Mucosa of descending colon (tissue), 3 donors: ENCODE measurements at regions not wholly inside any gene's neighbourhood (a gene's known extent, or its start where the extent isn't known, plus 50 kb on each side); places are given as distances from the start of the nearest gene placed in this dataset.

ENCODE experiments used
- ATAC-seq: fragments of 200-7000 bp; cut with Tn5 transposase; one replicate; pipeline ENCODE4 v1.9.1; 2020; ENCODE audit warnings: mild to moderate bottlenecking, moderate library complexity
- DNase-seq, 3 donors: peaks; one replicate each; pipeline ENCODE4 v3.0.0-alpha.2; 2020
- H3K36me3 ChIP-seq: fragments of 200-600 bp; one replicate; pipeline ENCODE4 v1.8.0; 2021; ENCODE audit warnings: low read depth, mild to moderate bottlenecking
- H3K4me1 ChIP-seq: fragments of 200-600 bp; one replicate; pipeline ENCODE4 v1.8.0; 2021; ENCODE audit warnings: low read depth, mild to moderate bottlenecking
- H3K4me3 ChIP-seq: fragments of 200-600 bp; one replicate; pipeline ENCODE4 v1.8.0; 2021; ENCODE audit warnings: mild to moderate bottlenecking
- H3K9me3 ChIP-seq: fragments of 200-600 bp; one replicate; pipeline ENCODE4 v1.8.0; 2021; ENCODE audit warnings: mild to moderate bottlenecking
- CTCF ChIP-seq: fragments of 200-600 bp; IDR thresholded peaks from one replicate; pipeline ENCODE4 v1.8.0; 2022; ENCODE audit warnings: antibody characterized with exemption, mild to moderate bottlenecking
- intact Hi-C, 2 donors: fragments of 100-400 bp; cut with DNase I in 1 of 2; cut with micrococcal nuclease in 1 of 2; formaldehyde crosslinking; loops; one replicate each; pipeline versions ENCODE4 v1.11.0 to v1.11.1; 2022; cut with DNase I, micrococcal nuclease
- donor health status: DM: no; HTN: no; CAD: no; lungs with moderate emphysema.
- donor health status: DM: no; HTN: no; CAD: no.
- donor health status: DM: no; HTN: yes; CAD: no.

- H3K4me1 ChIP-seq = no peaks in the 10 kb centered on the region
- ATAC-seq = no peak
- DNase-seq = no peak
- TF ChIP-seq CTCF = no peak
- H3K36me3 ChIP-seq = no peaks in the 10 kb centered on the region
- H3K4me3 ChIP-seq = no peak overlapping the region
- intact Hi-C loops = no loop called here
- H3K9me3 ChIP-seq = no peaks in the 10 kb centered on the region
Measured at GRCh38 chr11:109480251-109480650, 58.3 kb downstream of the C11orf87 start.

- ATAC-seq = peak; percentile 66
- H3K36me3 ChIP-seq = no peaks in the 10 kb centered on the region
- no peak for TF ChIP-seq CTCF
- H3K9me3 ChIP-seq = no peaks in the 10 kb centered on the region
- intact Hi-C loops = no loop called here
- no peaks in the 10 kb centered on the region for H3K4me1 ChIP-seq
- peak in 1 of 3 donors; percentile 2 for DNase-seq
- no peak overlapping the region for H3K4me3 ChIP-seq
Measured at GRCh38 chr11:109486129-109486528, 64.1 kb downstream of the C11orf87 start.

- no peaks in the 10 kb centered on the region for H3K9me3 ChIP-seq
- intact Hi-C loops = no loop called here
- DNase-seq = no peak
- no peak overlapping the region for H3K4me3 ChIP-seq
- H3K4me1 ChIP-seq = no peaks in the 10 kb centered on the region
- no peaks in the 10 kb centered on the region for H3K36me3 ChIP-seq
- ATAC-seq = no peak
- no peak for TF ChIP-seq CTCF
Measured at GRCh38 chr11:109490953-109491635, 69.1 kb downstream of the C11orf87 start.

GRCh38 chr11:109506115-109506514 lies 84.1 kb downstream of the C11orf87 start:
- Histone ChIP-seq H3K4me1 (no peaks in the 10 kb centered on the region), H3K4me3 (no peak overlapping the region), H3K36me3 (no peaks in the 10 kb centered on the region), H3K9me3 (no peaks in the 10 kb centered on the region)
- intact Hi-C loops = no loop called here
- ATAC-seq (no peak), DNase-seq (no peak)
- no peak for TF ChIP-seq CTCF

- H3K9me3 ChIP-seq = no peaks in the 10 kb centered on the region
- no peaks in the 10 kb centered on the region for H3K4me1 ChIP-seq
- intact Hi-C loops = no loop called here
- no peak for ATAC-seq
- H3K4me3 ChIP-seq = no peak overlapping the region
- no peaks in the 10 kb centered on the region for H3K36me3 ChIP-seq
- TF ChIP-seq CTCF = no peak
- DNase-seq = no peak
Measured at GRCh38 chr11:109507331-109507730, 85.3 kb downstream of the C11orf87 start.
